HCT116 (cell line): ENCODE measurements at regions not wholly inside any gene's neighbourhood (a gene's known extent, or its start where the extent isn't known, plus 50 kb on each side); places are given as distances from the start of the nearest gene placed in this dataset.

Experiments used
- EZH2 ChIP-seq: fragments of 200-600 bp; sonication (generic); IDR thresholded peaks from 2 replicates; pipeline ENCODE4 v1.6.1; 2017; ENCODE audit warnings: antibody characterized with exemption, mixed run types
- JUND ChIP-seq: IDR thresholded peaks from 2 replicates; pipeline ENCODE4 v1.6.1; 2012
- POLR2A ChIP-seq: IDR thresholded peaks from 2 replicates; pipeline ENCODE4 v1.7.0; 2011; ENCODE audit warnings: borderline replicate concordance; ENCODE audit not compliant: insufficient read depth, insufficient read length; ENCODE audit errors: extremely low read depth
- REST ChIP-seq: IDR thresholded peaks from 2 replicates; pipeline ENCODE4 v1.6.1; 2012; ENCODE audit warnings: low read depth
- YY1 ChIP-seq: IDR thresholded peaks from 2 replicates; pipeline ENCODE4 v1.6.1; 2011; ENCODE audit warnings: low read length, low read depth, moderate library complexity, mild to moderate bottlenecking; ENCODE audit not compliant: insufficient replicate concordance; ENCODE audit errors: extremely low read depth
- TF ChIP-seq, protein P1 (sequence below), 3 experiments: fragments of 200-600 bp in 1 of 3; sonication (generic) in 1 of 3; IDR thresholded peaks in 2 of 3; conservative IDR thresholded peaks in 1 of 3; 2 replicates each; pipeline ENCODE4 v1.5.1; 2012 to 2017; ENCODE audit warnings: low read depth in 2 of 3, low read length in 2 of 3, antibody characterized with exemption in 1 of 3, borderline replicate concordance in 1 of 3, control low read depth in 1 of 3, mild to moderate bottlenecking in 1 of 3, mixed read lengths in 1 of 3, mixed run types in 1 of 3, moderate library complexity in 1 of 3; ENCODE audit not compliant: insufficient read depth in 1 of 3

GRCh38 chr13:60794751-60795150, 397.7 kb downstream of the TDRD3 start:
- TF ChIP-seq EZH2, result no peak
- TF ChIP-seq YY1, result no peak
- TF ChIP-seq JUND, result no peak
- TF ChIP-seq, protein P1, sequence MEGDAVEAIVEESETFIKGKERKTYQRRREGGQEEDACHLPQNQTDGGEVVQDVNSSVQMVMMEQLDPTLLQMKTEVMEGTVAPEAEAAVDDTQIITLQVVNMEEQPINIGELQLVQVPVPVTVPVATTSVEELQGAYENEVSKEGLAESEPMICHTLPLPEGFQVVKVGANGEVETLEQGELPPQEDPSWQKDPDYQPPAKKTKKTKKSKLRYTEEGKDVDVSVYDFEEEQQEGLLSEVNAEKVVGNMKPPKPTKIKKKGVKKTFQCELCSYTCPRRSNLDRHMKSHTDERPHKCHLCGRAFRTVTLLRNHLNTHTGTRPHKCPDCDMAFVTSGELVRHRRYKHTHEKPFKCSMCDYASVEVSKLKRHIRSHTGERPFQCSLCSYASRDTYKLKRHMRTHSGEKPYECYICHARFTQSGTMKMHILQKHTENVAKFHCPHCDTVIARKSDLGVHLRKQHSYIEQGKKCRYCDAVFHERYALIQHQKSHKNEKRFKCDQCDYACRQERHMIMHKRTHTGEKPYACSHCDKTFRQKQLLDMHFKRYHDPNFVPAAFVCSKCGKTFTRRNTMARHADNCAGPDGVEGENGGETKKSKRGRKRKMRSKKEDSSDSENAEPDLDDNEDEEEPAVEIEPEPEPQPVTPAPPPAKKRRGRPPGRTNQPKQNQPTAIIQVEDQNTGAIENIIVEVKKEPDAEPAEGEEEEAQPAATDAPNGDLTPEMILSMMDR (IDR thresholded peaks at IDR 0.05 in 2 of 3, conservative IDR thresholded peaks at IDR 0.05 in 1 of 3; ENCODE audit: borderline replicate concordance in 1 of 3, insufficient read depth in 1 of 3, low read depth in 2 of 3, low read length in 2 of 3), result no peak
- no peak for TF ChIP-seq POLR2A
- TF ChIP-seq REST, result no peak
